Transverse colon (tissue), 4 donors: ENCODE measurements at regions not wholly inside any gene's neighbourhood (a gene's known extent, or its start where the extent isn't known, plus 50 kb on each side); places are given as distances from the start of the nearest gene placed in this dataset.

Experiments
- DNase-seq: peaks from one replicate; pipeline ENCODE4 v3.0.0-alpha.2; 2019
- H3K27ac ChIP-seq, 4 donors: fragments of 200-600 bp; sonication (generic); 2 replicates each; pipeline ENCODE4 v1.5.1; 2016 to 2018; ENCODE audit warnings: inconsistent platforms in 4 of 4
- H3K27me3 ChIP-seq: fragments of 200-600 bp; sonication (generic); 2 replicates; pipeline ENCODE4 v1.5.1; 2017; ENCODE audit warnings: inconsistent platforms
- H3K36me3 ChIP-seq, 4 donors: fragments of 200-600 bp; sonication (generic); 2 replicates each; pipeline ENCODE4 v1.5.1; 2017 to 2019; ENCODE audit warnings: inconsistent platforms in 4 of 4
- H3K4me1 ChIP-seq, 4 donors: fragments of 200-600 bp; sonication (generic); 2 replicates each; pipeline ENCODE4 v1.5.1; 2017 to 2020; ENCODE audit warnings: inconsistent platforms in 4 of 4
- H3K4me3 ChIP-seq, 4 donors: fragments of 200-600 bp; sonication (generic); 1 replicate in 1 of 4; 2 replicates in 3 of 4; pipeline versions ENCODE4 v1.5.1 to v1.6.1; 2017 to 2019; ENCODE audit warnings: inconsistent platforms in 4 of 4
- H3K9me3 ChIP-seq, 2 donors: fragments of 200-600 bp; sonication (generic); 2 replicates each; pipeline ENCODE4 v1.5.1; 2017 to 2019; ENCODE audit warnings: inconsistent platforms in 2 of 2
- EP300 ChIP-seq: sonication (generic); formaldehyde crosslinking; IDR thresholded peaks from one replicate; pipeline ENCODE4 v1.6.1; 2017; ENCODE audit warnings: antibody characterized with exemption, low read depth
- POLR2A ChIP-seq: fragments of 450-650 bp; IDR thresholded peaks from one replicate; pipeline ENCODE4 v1.6.1; 2016; ENCODE audit warnings: antibody characterized with exemption, mild to moderate bottlenecking, moderate library complexity
- POLR2AphosphoS5 ChIP-seq, 3 donors: sonication (generic); formaldehyde crosslinking; IDR thresholded peaks; one replicate each; pipeline ENCODE4 v1.6.1; 2016; ENCODE audit warnings: antibody characterized with exemption in 3 of 3
- WGBS, 2 donors: methylation state at CpG; one replicate each; pipeline ENCODE4 v1.1.5; 2018; ENCODE audit warnings: low coverage in 1 of 2; 5-methylcytosine and 5-hydroxymethylcytosine counted together
- in situ Hi-C, 4 donors: fragments of 200-750 bp; cut with MboI; loops; one replicate each; pipeline versions ENCODE4 v1.15.0 to v1.15.1; 2017; ENCODE audit warnings: low sequenced_read_pairs in 3 of 4, low pct_ligation_motif_present in 1 of 4, low pct_unique_long_range_greater_than_20kb in 1 of 4
- intact Hi-C: fragments of 100-400 bp; cut with DNase I; formaldehyde crosslinking; loops from one replicate; pipeline ENCODE4 v1.15.1; 2023; ENCODE audit warnings: low total_unique reads
- TF ChIP-seq, protein P1 (sequence below), 5 experiments: fragments of 200-600 bp in 3 of 5; fragments of 450-650 bp in 2 of 5; sonication (generic) in 3 of 5; IDR thresholded peaks; 1 replicate in 2 of 5; 2 replicates in 3 of 5; pipeline ENCODE4 v1.5.1; 2016 to 2017; ENCODE audit warnings: antibody characterized with exemption in 5 of 5, inconsistent platforms in 3 of 5, mild to moderate bottlenecking in 2 of 5, moderate library complexity in 1 of 5

DNA sequence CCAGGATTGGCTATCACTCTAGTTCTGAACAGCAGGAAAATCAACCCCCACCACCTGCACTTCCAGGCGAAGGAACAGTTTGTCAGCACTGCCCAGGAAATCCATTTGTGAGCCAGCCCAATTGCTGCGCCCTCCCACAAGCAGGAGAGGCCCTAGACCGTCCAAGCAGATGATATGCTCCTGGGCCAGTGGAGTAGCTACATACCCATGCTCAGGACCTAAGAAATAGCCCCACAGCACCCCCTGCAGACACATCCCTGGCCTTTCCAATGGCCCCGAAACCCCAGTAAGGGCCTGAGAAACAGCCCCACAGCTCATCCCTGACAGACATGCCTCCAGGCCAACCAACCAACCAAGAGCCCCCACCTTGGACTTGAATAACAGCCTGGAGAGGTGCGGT, 111.5 kb upstream of the ZC3H11B start:
- Histone ChIP-seq H3K27me3 (no peaks in the 10 kb centered on the region), H3K27ac (no peak overlapping the region), H3K4me1 (no peaks in the 10 kb centered on the region), H3K36me3 (no peaks in the 10 kb centered on the region), H3K4me3 (no peak overlapping the region), H3K9me3 (peaks cover 0 to 13% of the 10 kb centered on the region in 2 donors)
- intact Hi-C loops (no loop called here), in situ Hi-C loops (no loop called here)
- 73% methylated on average over 5 of the region's 5 CpGs; no CpG with 5 or more reads in 1 of the 2 donors for WGBS, 2 donors
- DNase-seq: no peak
- TF ChIP-seq EP300 (no peak), POLR2A (no peak), POLR2AphosphoS5 (IDR thresholded peaks at IDR 0.05) (no peak)
- TF ChIP-seq, protein P1, sequence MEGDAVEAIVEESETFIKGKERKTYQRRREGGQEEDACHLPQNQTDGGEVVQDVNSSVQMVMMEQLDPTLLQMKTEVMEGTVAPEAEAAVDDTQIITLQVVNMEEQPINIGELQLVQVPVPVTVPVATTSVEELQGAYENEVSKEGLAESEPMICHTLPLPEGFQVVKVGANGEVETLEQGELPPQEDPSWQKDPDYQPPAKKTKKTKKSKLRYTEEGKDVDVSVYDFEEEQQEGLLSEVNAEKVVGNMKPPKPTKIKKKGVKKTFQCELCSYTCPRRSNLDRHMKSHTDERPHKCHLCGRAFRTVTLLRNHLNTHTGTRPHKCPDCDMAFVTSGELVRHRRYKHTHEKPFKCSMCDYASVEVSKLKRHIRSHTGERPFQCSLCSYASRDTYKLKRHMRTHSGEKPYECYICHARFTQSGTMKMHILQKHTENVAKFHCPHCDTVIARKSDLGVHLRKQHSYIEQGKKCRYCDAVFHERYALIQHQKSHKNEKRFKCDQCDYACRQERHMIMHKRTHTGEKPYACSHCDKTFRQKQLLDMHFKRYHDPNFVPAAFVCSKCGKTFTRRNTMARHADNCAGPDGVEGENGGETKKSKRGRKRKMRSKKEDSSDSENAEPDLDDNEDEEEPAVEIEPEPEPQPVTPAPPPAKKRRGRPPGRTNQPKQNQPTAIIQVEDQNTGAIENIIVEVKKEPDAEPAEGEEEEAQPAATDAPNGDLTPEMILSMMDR (IDR thresholded peaks at IDR 0.05): no peak

GRCh38 chr1:219717536-219717935, 104.6 kb upstream of the ZC3H11B start:
- intact Hi-C loops: no loop called here
- Histone ChIP-seq H3K4me1 (no peaks in the 10 kb centered on the region), H3K36me3 (no peaks in the 10 kb centered on the region), H3K27me3 (no peaks in the 10 kb centered on the region), H3K27ac (no peak overlapping the region), H3K4me3 (no peak overlapping the region), H3K9me3 (no peaks in the 10 kb centered on the region)
- TF ChIP-seq POLR2A: no peak
- TF ChIP-seq EP300: no peak
- TF ChIP-seq, protein P1 (IDR thresholded peaks at IDR 0.05): no peak
- TF ChIP-seq POLR2AphosphoS5 (IDR thresholded peaks at IDR 0.05): no peak
- no peak for DNase-seq
- in situ Hi-C loops: no loop called here
- WGBS, 2 donors: 78 to 82% methylated on average over 5 of the region's 5 CpGs

DNA sequence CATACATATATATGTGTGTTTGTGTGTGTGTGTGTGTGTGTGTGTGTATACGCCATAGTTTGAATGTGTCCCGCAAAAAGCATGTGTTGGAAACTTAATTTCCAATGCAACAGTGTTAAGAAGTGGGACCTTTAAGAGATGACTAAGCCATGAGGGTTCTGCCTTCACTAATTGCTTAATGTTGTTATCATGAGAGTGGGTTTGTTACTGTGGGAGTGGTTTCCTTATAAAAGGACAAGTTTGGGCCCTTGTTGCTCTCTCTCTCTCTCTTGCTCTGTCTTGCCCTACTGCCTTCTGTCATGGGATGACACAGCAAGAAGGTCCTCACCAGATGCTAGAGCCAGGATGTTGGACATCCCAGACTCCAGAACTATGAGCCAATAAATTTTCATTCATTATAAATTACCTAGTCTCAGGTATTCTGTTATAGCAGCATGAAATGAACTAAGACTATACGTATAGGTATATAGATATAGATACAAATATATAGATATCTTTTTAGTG, 103.8 kb upstream of the ZC3H11B start:
- DNase-seq: no peak
- WGBS, 2 donors: 94 to 96% methylated on average over 3 of the region's 3 CpGs
- Histone ChIP-seq H3K27ac (no peak overlapping the region), H3K9me3 (no peaks in the 10 kb centered on the region), H3K4me1 (no peaks in the 10 kb centered on the region), H3K27me3 (no peaks in the 10 kb centered on the region), H3K36me3 (no peaks in the 10 kb centered on the region), H3K4me3 (no peak overlapping the region)
- TF ChIP-seq, protein P1 (IDR thresholded peaks at IDR 0.05): no peak
- TF ChIP-seq POLR2AphosphoS5 (IDR thresholded peaks at IDR 0.05) (no peak), EP300 (no peak), POLR2A (no peak)
- in situ Hi-C loops: no loop called here
- intact Hi-C loops: no loop called here

- Histone ChIP-seq H3K9me3 (no peaks in the 10 kb centered on the region), H3K36me3 (no peaks in the 10 kb centered on the region), H3K27ac (no peak overlapping the region), H3K4me3 (no peak overlapping the region), H3K27me3 (no peaks in the 10 kb centered on the region), H3K4me1 (no peaks in the 10 kb centered on the region)
- TF ChIP-seq POLR2A (no peak), POLR2AphosphoS5 (IDR thresholded peaks at IDR 0.05) (no peak), EP300 (no peak)
- TF ChIP-seq, protein P1 (IDR thresholded peaks at IDR 0.05): no peak
- intact Hi-C loops (no loop called here), in situ Hi-C loops (no loop called here)
- no peak for DNase-seq
- 66 to 70% methylated on average over 4 of the region's 4 CpGs for WGBS, 2 donors
Measured at GRCh38 chr1:219713981-219714381, 101.1 kb upstream of the ZC3H11B start.
